ENCODE measurements at regions not wholly inside any gene's neighbourhood (a gene's known extent, or its start where the extent isn't known, plus 50 kb on each side); places are given as distances from the start of the nearest gene placed in this dataset.

GRCh38 chr21:27017246-27017645 is 50.4 kb upstream of the ADAMTS5 start:
- in situ Hi-C loops (cut with MboI; ENCODE audit: low sequenced_read_pairs, unreplicated experiment): no loop called here
- TF ChIP-seq CTCF (IDR thresholded peaks at IDR 0.05; ENCODE audit: borderline replicate concordance, control extremely low read depth, extremely low read depth, insufficient read depth, missing control alignments): no peak
- no peak for DNase-seq (ENCODE audit: low spot score)
